H1 (cell line): ENCODE measurements at regions not wholly inside any gene's neighbourhood (a gene's known extent, or its start where the extent isn't known, plus 50 kb on each side); places are given as distances from the start of the nearest gene placed in this dataset.

Source experiments
- CTCF ChIA-PET: fragments of 300-600 bp; sonication (Branson Sonifier 250); formaldehyde crosslinking; loops from one replicate; lab custom pipeline; 2021; ENCODE audit not compliant: partially characterized antibody; lab: Charles Lee
- POLR2A ChIA-PET: fragments of 300-600 bp; sonication (Branson Sonifier 250); formaldehyde crosslinking; loops from one replicate; lab custom pipeline; 2021; ENCODE audit warnings: inconsistent platforms; ENCODE audit not compliant: partially characterized antibody; lab: Charles Lee
- DNase-seq, 2 experiments: peaks; one replicate each; pipeline versions ENCODE4 v3.0.0 to v3.0.0-alpha.2; 2010 to 2022; ENCODE audit warnings: low spot score in 2 of 2, low read depth in 1 of 2, mixed read lengths in 1 of 2
- FAIRE-seq: peaks from 2 replicates; lab custom pipeline; 2011; peaks lifted over from hg19 to GRCh38; lab: Jason Lieb, UNC
- H2AFZ ChIP-seq: 2 replicates; pipeline ENCODE4 v1.8.1; 2012; ENCODE audit warnings: low read length, inconsistent platforms
- H2AK5ac ChIP-seq: 2 replicates; pipeline ENCODE4 v1.6.1; 2013; ENCODE audit warnings: low read depth, low read length
- H2BK120ac ChIP-seq: replicated peaks from 2 replicates; pipeline ENCODE3; 2013; ENCODE audit warnings: low read depth, low read length, inconsistent platforms
- H2BK12ac ChIP-seq: 2 replicates; pipeline ENCODE4 v1.6.1; 2013; ENCODE audit warnings: low read depth, low read length
- H2BK15ac ChIP-seq: 2 replicates; pipeline ENCODE4 v1.6.1; 2013; ENCODE audit warnings: low read length
- H2BK20ac ChIP-seq: 2 replicates; pipeline ENCODE4 v1.6.1; 2013; ENCODE audit warnings: low read length
- H2BK5ac ChIP-seq: 2 replicates; pipeline ENCODE4 v1.6.1; 2013; ENCODE audit warnings: low read depth, low read length
- H3K14ac ChIP-seq: 2 replicates; pipeline ENCODE4 v1.6.1; 2013; ENCODE audit warnings: inconsistent platforms; ENCODE audit not compliant: insufficient read length
- H3K18ac ChIP-seq: 2 replicates; pipeline ENCODE4 v1.6.1; 2013; ENCODE audit warnings: low read length; ENCODE audit errors: extremely low read depth
- H3K23ac ChIP-seq: 2 replicates; pipeline ENCODE4 v1.6.1; 2013; ENCODE audit warnings: inconsistent platforms; ENCODE audit not compliant: insufficient read length
- H3K23me2 ChIP-seq: 2 replicates; pipeline ENCODE4 v1.6.1; 2013; ENCODE audit warnings: low read depth, low read length
- H3K27ac ChIP-seq: 2 replicates; pipeline ENCODE4 v1.6.1; 2011; ENCODE audit warnings: low read depth, low read length, inconsistent platforms
- H3K27me3 ChIP-seq, 4 experiments: replicated peaks in 1 of 4; 1 replicate in 1 of 4; 2 replicates in 3 of 4; pipeline versions ENCODE4 v1.6.1 to v1.8.1; 2011 to 2013; ENCODE audit warnings: low read length in 3 of 4, mild to moderate bottlenecking in 3 of 4, inconsistent platforms in 2 of 4, mixed read lengths in 2 of 4, moderate library complexity in 1 of 4; ENCODE audit not compliant: control insufficient read depth in 3 of 4, insufficient read depth in 3 of 4; ENCODE audit errors: extremely low read depth in 1 of 4
- H3K36me3 ChIP-seq, 4 experiments: 2 replicates each; pipeline versions ENCODE4 v1.6.1 to v1.8.1; 2011 to 2013; ENCODE audit warnings: mild to moderate bottlenecking in 4 of 4, low read length in 3 of 4, moderate library complexity in 2 of 4, control low read depth in 1 of 4, inconsistent platforms in 1 of 4; ENCODE audit not compliant: insufficient read depth in 4 of 4, control insufficient read depth in 2 of 4
- H3K4ac ChIP-seq: replicated peaks from 2 replicates; pipeline ENCODE3; 2013; ENCODE audit warnings: low read length, low read depth, mixed read lengths, inconsistent platforms; ENCODE audit not compliant: insufficient read length
- H3K4me1 ChIP-seq, 4 experiments: replicated peaks in 1 of 4; 1 replicate in 1 of 4; 2 replicates in 3 of 4; pipeline versions ENCODE4 v1.6.1 to v1.8.1; 2011 to 2013; ENCODE audit warnings: low read length in 3 of 4, inconsistent platforms in 2 of 4, mixed read lengths in 1 of 4; ENCODE audit not compliant: insufficient read depth in 4 of 4, control insufficient read depth in 3 of 4
- H3K4me2 ChIP-seq, 2 experiments: 2 replicates each; pipeline versions ENCODE4 v1.6.1 to v1.8.1; 2011 to 2013; ENCODE audit warnings: low read depth in 2 of 2, low read length in 2 of 2, control low read depth in 1 of 2, inconsistent platforms in 1 of 2, mild to moderate bottlenecking in 1 of 2; ENCODE audit not compliant: insufficient read depth in 1 of 2
- H3K4me3 ChIP-seq, 4 experiments: fragments of 200-600, 300-600 bp in 1 of 4; sonication (generic), shearing (Covaris generic), sonication (Bioruptor Twin) in 1 of 4; 2 replicates each; pipeline versions ENCODE4 v1.5.1 to v1.8.1; 2011 to 2016; ENCODE audit warnings: low read length in 4 of 4, low read depth in 3 of 4, control low read depth in 2 of 4, inconsistent platforms in 2 of 4, mild to moderate bottlenecking in 2 of 4, mixed read lengths in 1 of 4, moderate library complexity in 1 of 4; ENCODE audit not compliant: insufficient read depth in 2 of 4; ENCODE audit errors: extremely low read depth in 1 of 4
- H3K56ac ChIP-seq: replicated peaks from 2 replicates; pipeline ENCODE3; 2013; ENCODE audit warnings: low read depth, mild to moderate bottlenecking, mixed read lengths, low read length, inconsistent platforms; ENCODE audit not compliant: insufficient read length
- H3K79me1 ChIP-seq: 2 replicates; pipeline ENCODE4 v1.6.1; 2013; ENCODE audit warnings: low read depth, low read length, control low read depth
- H3K79me2 ChIP-seq, 2 experiments: 2 replicates each; pipeline versions ENCODE4 v1.6.1 to v1.8.1; 2012 to 2013; ENCODE audit warnings: low read length in 2 of 2, mild to moderate bottlenecking in 2 of 2, inconsistent platforms in 1 of 2; ENCODE audit not compliant: insufficient read depth in 2 of 2, control insufficient read depth in 1 of 2
- H3K9ac ChIP-seq, 4 experiments: replicated peaks in 1 of 4; 1 replicate in 1 of 4; 2 replicates in 3 of 4; pipeline versions ENCODE4 v1.6.1 to v1.8.1; 2011 to 2013; ENCODE audit warnings: low read depth in 3 of 4, low read length in 3 of 4, control low read depth in 2 of 4, mild to moderate bottlenecking in 2 of 4, moderate library complexity in 2 of 4, inconsistent platforms in 1 of 4; ENCODE audit errors: extremely low read depth in 1 of 4
- H3K9me3 ChIP-seq, 2 experiments: 2 replicates each; pipeline versions ENCODE4 v1.6.1 to v1.8.1; 2012 to 2013; ENCODE audit warnings: mild to moderate bottlenecking in 2 of 2, moderate library complexity in 2 of 2, control low read depth in 1 of 2, inconsistent platforms in 1 of 2, low read depth in 1 of 2, low read length in 1 of 2, mixed read lengths in 1 of 2; ENCODE audit not compliant: insufficient read depth in 2 of 2
- H4K20me1 ChIP-seq, 2 experiments: replicated peaks in 1 of 2; 2 replicates each; pipeline versions ENCODE3 to v1.8.1; 2011 to 2013; ENCODE audit warnings: inconsistent platforms in 2 of 2, low read length in 2 of 2, mild to moderate bottlenecking in 1 of 2; ENCODE audit not compliant: insufficient read depth in 2 of 2, control insufficient read depth in 1 of 2
- H4K5ac ChIP-seq: 2 replicates; pipeline ENCODE4 v1.6.1; 2013; ENCODE audit warnings: low read length, low read depth, mixed read lengths, inconsistent platforms; ENCODE audit not compliant: insufficient read length
- H4K8ac ChIP-seq: 2 replicates; pipeline ENCODE4 v1.8.0; 2013; ENCODE audit warnings: mild to moderate bottlenecking, moderate library complexity, low read length, inconsistent platforms; ENCODE audit not compliant: insufficient read depth; ENCODE audit errors: extremely low read depth
- H4K91ac ChIP-seq: replicated peaks from 2 replicates; pipeline ENCODE3; 2013; ENCODE audit warnings: low read length, mixed read lengths, inconsistent platforms; ENCODE audit not compliant: insufficient read length
- ATF3 ChIP-seq: IDR thresholded peaks from 2 replicates; pipeline ENCODE4 v1.6.1; 2011; ENCODE audit warnings: low read depth, mild to moderate bottlenecking, low read length; ENCODE audit not compliant: insufficient read depth
- CBX8 ChIP-seq: fragments of 300-800, 300-1000 bp; sonication (generic); IDR thresholded peaks from 2 replicates; pipeline ENCODE4 v1.7.1; 2016; ENCODE audit warnings: low read depth, low read length, borderline replicate concordance
- CEBPB ChIP-seq: IDR thresholded peaks from 2 replicates; pipeline ENCODE4 v1.6.1; 2012; ENCODE audit warnings: low read depth, low read length
- CHD2 ChIP-seq: IDR thresholded peaks from 2 replicates; pipeline ENCODE4 v1.6.1; 2012; ENCODE audit warnings: low read length, improper control_type of control experiment
- JUN ChIP-seq: IDR thresholded peaks from 2 replicates; pipeline ENCODE4 v1.6.1; 2011; ENCODE audit warnings: low read depth, mild to moderate bottlenecking, improper control_type of control experiment, low read length
- POU5F1 ChIP-seq: IDR thresholded peaks from 2 replicates; pipeline ENCODE4 v1.6.1; 2011; ENCODE audit warnings: low read depth, mild to moderate bottlenecking, low read length, moderate library complexity
- SP4 ChIP-seq: IDR thresholded peaks from 2 replicates; pipeline ENCODE4 v1.6.1; 2012; ENCODE audit warnings: low read length, inconsistent platforms

GRCh38 chr3:5278666-5279065 lies 91.2 kb downstream of the EDEM1 start:
- H3K56ac ChIP-seq, result no peak overlapping the region
- no peaks in the 10 kb centered on the region for H3K79me2 ChIP-seq
- no peak overlapping the region for H2BK12ac ChIP-seq
- no peak overlapping the region for H3K14ac ChIP-seq
- no peak overlapping the region for H4K8ac ChIP-seq
- H3K18ac ChIP-seq, result no peak overlapping the region
- no peaks in the 10 kb centered on the region for H3K79me1 ChIP-seq
- FAIRE-seq (no peak), DNase-seq (no peak)
- H3K36me3 ChIP-seq, result no peaks in the 10 kb centered on the region
- no peak overlapping the region for H3K4me2 ChIP-seq
- H3K23ac ChIP-seq, result no peak overlapping the region
- no peak overlapping the region for H2AK5ac ChIP-seq
- ChIA-PET CTCF (no interaction called here), POLR2A (no interaction called here)
- H2AFZ ChIP-seq, result no peak overlapping the region
- no peak overlapping the region for H3K9ac ChIP-seq
- H3K9me3 ChIP-seq, result peaks cover 0 to 6% of the 10 kb centered on the region in 2 experiments; a peak in 2 of 4 replicates
- H2BK5ac ChIP-seq, result no peak overlapping the region
- no peak overlapping the region for H3K27ac ChIP-seq
- no peak overlapping the region for H4K91ac ChIP-seq
- H2BK15ac ChIP-seq, result no peak overlapping the region
- no peaks in the 10 kb centered on the region for H3K27me3 ChIP-seq
- H3K23me2 ChIP-seq, result no peaks in the 10 kb centered on the region
- no peaks in the 10 kb centered on the region for H4K20me1 ChIP-seq
- no peak overlapping the region for H3K4ac ChIP-seq
- no peak overlapping the region for H2BK120ac ChIP-seq
- no peak overlapping the region for H2BK20ac ChIP-seq
- TF ChIP-seq SP4 (no peak), CEBPB (no peak), JUN (no peak), CBX8 (no peak), POU5F1 (no peak), ATF3 (no peak), CHD2 (no peak)
- H4K5ac ChIP-seq, result no peak overlapping the region
- no peaks in the 10 kb centered on the region for H3K4me1 ChIP-seq
- H3K4me3 ChIP-seq, result no peak overlapping the region
